ENCODE measurements at regions not wholly inside any gene's neighbourhood (a gene's known extent, or its start where the extent isn't known, plus 50 kb on each side); places are given as distances from the start of the nearest gene placed in this dataset.

DNA sequence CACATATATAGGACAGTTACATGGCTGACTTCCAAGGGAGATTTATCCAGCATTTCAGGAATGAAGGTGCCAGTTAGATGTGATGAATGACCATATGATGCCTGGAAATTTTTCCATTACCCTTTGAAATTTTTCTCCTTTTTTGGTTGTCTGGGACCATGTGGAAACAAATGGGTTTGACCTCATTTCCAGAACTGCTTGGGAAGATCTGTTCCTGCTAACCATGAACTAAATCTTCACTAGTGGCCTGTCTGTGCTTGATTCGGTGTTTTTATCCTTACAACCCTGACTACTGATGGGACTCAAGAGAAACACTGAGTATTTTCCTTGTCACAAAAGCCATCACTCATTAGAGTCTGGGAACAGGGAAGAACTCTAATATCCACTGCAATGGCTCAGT, 409.4 kb downstream of the PDCD6IP start:
- peak overlapping the region in 3 of 4 donors; percentile 53 to 87 (median 69) for H3K27ac ChIP-seq
- peak in 1 of 4 donors; percentile 49 for TF ChIP-seq POLR2AphosphoS5 (IDR thresholded peaks at IDR 0.05)
- TF ChIP-seq EP300 (IDR thresholded peaks at IDR 0.05), result peak in 1 of 4 donors; percentile 44
- TF ChIP-seq, protein P1, sequence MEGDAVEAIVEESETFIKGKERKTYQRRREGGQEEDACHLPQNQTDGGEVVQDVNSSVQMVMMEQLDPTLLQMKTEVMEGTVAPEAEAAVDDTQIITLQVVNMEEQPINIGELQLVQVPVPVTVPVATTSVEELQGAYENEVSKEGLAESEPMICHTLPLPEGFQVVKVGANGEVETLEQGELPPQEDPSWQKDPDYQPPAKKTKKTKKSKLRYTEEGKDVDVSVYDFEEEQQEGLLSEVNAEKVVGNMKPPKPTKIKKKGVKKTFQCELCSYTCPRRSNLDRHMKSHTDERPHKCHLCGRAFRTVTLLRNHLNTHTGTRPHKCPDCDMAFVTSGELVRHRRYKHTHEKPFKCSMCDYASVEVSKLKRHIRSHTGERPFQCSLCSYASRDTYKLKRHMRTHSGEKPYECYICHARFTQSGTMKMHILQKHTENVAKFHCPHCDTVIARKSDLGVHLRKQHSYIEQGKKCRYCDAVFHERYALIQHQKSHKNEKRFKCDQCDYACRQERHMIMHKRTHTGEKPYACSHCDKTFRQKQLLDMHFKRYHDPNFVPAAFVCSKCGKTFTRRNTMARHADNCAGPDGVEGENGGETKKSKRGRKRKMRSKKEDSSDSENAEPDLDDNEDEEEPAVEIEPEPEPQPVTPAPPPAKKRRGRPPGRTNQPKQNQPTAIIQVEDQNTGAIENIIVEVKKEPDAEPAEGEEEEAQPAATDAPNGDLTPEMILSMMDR (IDR thresholded peaks at IDR 0.05), result no peak
- no peak for TF ChIP-seq POLR2A (IDR thresholded peaks at IDR 0.05)
- peaks cover 0 to 20% (median 11%) of the 10 kb centered on the region in 4 donors for H3K4me1 ChIP-seq
- intact Hi-C loops (cut with DNase I), result no loop called here
- no peaks in the 10 kb centered on the region for H3K36me3 ChIP-seq
- WGBS, 2 donors, result 86 to 92% methylated on average over 1 of the region's 1 CpG
- no peak for DNase-seq
- H3K4me3 ChIP-seq, result no peak overlapping the region
- no peaks in the 10 kb centered on the region for H3K27me3 ChIP-seq
- H3K9me3 ChIP-seq, result no peaks in the 10 kb centered on the region

DNA sequence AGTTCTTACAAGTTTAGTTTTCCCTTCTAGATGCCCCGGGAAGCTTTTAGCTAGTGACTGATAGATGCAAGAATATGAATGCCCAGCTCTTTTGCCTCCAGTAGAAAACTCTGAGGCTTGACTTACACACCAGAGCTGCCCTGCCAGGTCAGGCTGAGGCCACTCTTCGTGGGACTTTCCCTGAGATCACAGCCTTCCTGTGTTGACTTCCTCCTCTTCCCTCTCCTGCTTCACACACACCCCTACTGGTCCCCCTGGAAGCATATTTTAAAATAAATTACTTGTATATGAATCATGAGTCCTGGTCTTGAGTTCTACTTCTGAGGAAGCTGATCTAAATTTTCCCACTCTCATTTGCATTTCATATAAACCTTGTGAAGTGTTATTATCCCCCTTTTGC, 413.7 kb downstream of the PDCD6IP start:
- Histone ChIP-seq H3K4me1 (peaks cover 0 to 30% (median 9%) of the 10 kb centered on the region in 4 donors), H3K36me3 (no peaks in the 10 kb centered on the region), H3K27ac (peak overlapping the region in 2 of 4 donors; percentile 4 to 87), H3K9me3 (no peaks in the 10 kb centered on the region), H3K27me3 (no peaks in the 10 kb centered on the region), H3K4me3 (no peak overlapping the region)
- 47 to 48% methylated on average over 2 of the region's 2 CpGs for WGBS, 2 donors
- TF ChIP-seq POLR2AphosphoS5 (IDR thresholded peaks at IDR 0.05) (no peak), POLR2A (IDR thresholded peaks at IDR 0.05) (no peak), EP300 (IDR thresholded peaks at IDR 0.05) (no peak)
- TF ChIP-seq, protein P1 (IDR thresholded peaks at IDR 0.05), result no peak
- DNase-seq, result no peak
- intact Hi-C loops (cut with DNase I), result no loop called here

DNA sequence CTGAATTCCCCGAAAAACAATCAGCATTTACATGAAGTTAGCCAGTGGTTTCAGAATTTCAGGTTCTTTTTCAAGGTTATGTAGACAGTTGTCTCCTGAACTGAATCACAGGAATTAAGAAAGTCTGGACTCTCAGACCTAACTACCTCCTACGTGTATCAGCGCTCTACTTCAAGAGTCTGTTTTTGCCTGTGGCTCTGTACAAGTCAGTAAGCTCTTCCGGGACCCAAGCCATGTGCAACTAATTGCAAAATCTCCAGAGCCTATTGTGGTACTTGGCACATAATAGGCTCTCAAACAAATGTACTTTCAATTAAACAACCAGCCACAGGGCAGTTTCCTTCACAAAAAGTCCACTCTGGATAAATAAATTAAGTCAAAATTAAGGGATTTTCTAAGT, 414.2 kb downstream of the PDCD6IP start:
- peak overlapping the region in 2 of 4 donors; percentile 24 to 87 for H3K27ac ChIP-seq
- peaks cover 0 to 29% (median 6%) of the 10 kb centered on the region in 4 donors for H3K4me1 ChIP-seq

DNA sequence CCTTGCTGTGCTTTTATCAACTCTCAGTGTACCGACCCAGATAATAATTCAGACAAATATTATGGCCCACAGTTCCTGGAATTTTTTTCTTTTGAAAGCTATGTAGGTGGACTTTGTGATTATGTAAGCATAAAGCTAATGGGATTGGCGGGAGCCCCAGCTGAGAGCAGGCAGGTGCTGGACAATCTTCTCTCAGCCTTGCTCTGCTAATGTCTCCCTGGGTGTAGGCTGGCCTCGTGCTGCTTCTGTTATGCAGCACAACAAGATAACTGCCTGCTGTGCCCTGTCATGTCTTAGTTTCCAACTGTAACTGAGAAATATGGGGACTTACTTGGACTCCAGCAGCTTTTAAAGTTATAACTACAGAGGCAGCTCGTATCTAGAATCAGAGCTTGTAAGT, 415.0 kb downstream of the PDCD6IP start:
- WGBS, 2 donors, result 29 to 62% methylated on average over 4 of the region's 4 CpGs
- Histone ChIP-seq H3K27me3 (no peaks in the 10 kb centered on the region), H3K36me3 (no peaks in the 10 kb centered on the region), H3K4me1 (peaks cover 0 to 21% (median 2%) of the 10 kb centered on the region in 4 donors), H3K4me3 (no peak overlapping the region), H3K9me3 (no peaks in the 10 kb centered on the region), H3K27ac (peak overlapping the region in 2 of 4 donors; percentile 24 to 87)
- no peak for DNase-seq
- TF ChIP-seq POLR2A (IDR thresholded peaks at IDR 0.05) (no peak), POLR2AphosphoS5 (IDR thresholded peaks at IDR 0.05) (no peak), EP300 (IDR thresholded peaks at IDR 0.05) (no peak)
- intact Hi-C loops (cut with DNase I), result no loop called here

More for the DNA sequence above, 414.2 kb downstream of the PDCD6IP start:
- H3K4me3 ChIP-seq, result no peak overlapping the region
- 81% methylated on average over 4 of the region's 4 CpGs for WGBS, 2 donors
- no peaks in the 10 kb centered on the region for H3K9me3 ChIP-seq
- no peaks in the 10 kb centered on the region for H3K36me3 ChIP-seq
- intact Hi-C loops (cut with DNase I), result no loop called here
- no peak for DNase-seq
- TF ChIP-seq POLR2A (IDR thresholded peaks at IDR 0.05), result no peak
- TF ChIP-seq, protein P1 (IDR thresholded peaks at IDR 0.05), result no peak
- no peak for TF ChIP-seq EP300 (IDR thresholded peaks at IDR 0.05)
- no peak for TF ChIP-seq POLR2AphosphoS5 (IDR thresholded peaks at IDR 0.05)
- H3K27me3 ChIP-seq, result no peaks in the 10 kb centered on the region

DNA sequence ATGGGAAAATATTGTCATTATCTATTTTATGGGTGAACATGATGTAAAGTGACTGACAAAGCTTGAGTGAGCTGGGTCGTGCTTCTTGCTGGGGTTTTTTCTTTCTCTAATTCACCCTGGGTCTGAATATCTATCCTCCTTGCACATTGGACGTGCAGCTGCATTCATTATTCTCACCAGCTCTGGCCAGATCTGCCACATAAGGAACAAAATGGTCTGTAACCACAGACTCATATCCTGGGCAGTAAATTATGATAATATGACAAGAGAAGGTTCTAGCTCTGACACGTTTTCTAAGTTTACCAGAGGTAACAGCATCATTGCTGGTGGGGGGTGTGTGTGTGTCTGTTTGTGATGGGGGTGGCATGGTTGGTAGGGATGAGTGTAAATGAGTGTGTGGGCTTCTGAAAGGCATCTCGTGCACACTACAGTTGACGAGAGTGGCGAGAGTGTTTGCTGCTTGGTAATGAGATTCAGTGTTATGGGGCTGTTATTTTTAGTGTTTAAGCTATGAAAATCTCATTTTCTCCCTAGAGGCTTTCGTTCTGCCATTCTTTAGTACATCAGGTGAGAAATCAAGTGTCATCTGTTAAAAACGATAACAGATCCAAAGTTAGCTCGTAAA, 418.4 kb downstream of the PDCD6IP start:
- H3K4me1 ChIP-seq, result peaks cover 0 to 19% (median 0%) of the 10 kb centered on the region in 4 donors
- no peaks in the 10 kb centered on the region for H3K27me3 ChIP-seq
- no peak overlapping the region for H3K27ac ChIP-seq
- H3K4me3 ChIP-seq, result no peak overlapping the region
- no peak for DNase-seq
- intact Hi-C loops (cut with DNase I), result no loop called here
- no peaks in the 10 kb centered on the region for H3K9me3 ChIP-seq
- H3K36me3 ChIP-seq, result no peaks in the 10 kb centered on the region
- TF ChIP-seq EP300 (IDR thresholded peaks at IDR 0.05) (no peak), POLR2A (IDR thresholded peaks at IDR 0.05) (no peak), POLR2AphosphoS5 (IDR thresholded peaks at IDR 0.05) (no peak)
- TF ChIP-seq, protein P1 (IDR thresholded peaks at IDR 0.05), result no peak
- 75 to 86% methylated on average over 9 of the region's 9 CpGs for WGBS, 2 donors

All from sigmoid colon (tissue), 6 donors.